Stimulated activated CD8-positive, alpha-beta memory T cell treated with anti-CD3 and anti-CD28 coated beads, Interleukin-7, amount 100 ng/mL, for 1 hour (primary cell): ENCODE measurements at regions not wholly inside any gene's neighbourhood (a gene's known extent, or its start where the extent isn't known, plus 50 kb on each side); places are given as distances from the start of the nearest gene placed in this dataset.
"Not testable (repeated sequence)": the region's sequence is repeated elsewhere in the genome, so short reads cannot be mapped to it uniquely, and the experiment has no call there.

Source experiments
- DNase-seq, 2 donors: peaks; one replicate each; pipeline ENCODE4 v3.0.0-alpha.2; 2020; ENCODE audit warnings: low read depth in 2 of 2

DNA sequence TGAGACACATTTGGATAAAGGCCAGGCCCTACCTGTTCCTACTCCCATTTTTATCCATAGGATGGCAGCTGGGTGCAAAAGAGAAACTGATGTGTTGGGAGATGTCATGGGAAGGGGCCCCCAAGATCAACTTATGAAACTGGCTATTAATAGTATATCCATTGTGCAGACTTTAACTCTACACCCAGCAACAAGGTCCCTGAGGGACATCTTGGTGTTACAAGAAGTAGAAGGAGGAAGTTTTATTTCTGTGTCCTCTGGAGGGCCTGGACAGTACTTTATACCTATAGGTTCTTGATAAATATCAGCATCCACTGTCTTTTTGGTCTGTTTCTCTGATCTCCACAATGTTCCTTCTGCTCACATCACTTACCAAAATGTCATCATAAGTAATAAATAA is 84.6 kb downstream of the BTG1 start:
- DNase-seq, result no peak

DNA sequence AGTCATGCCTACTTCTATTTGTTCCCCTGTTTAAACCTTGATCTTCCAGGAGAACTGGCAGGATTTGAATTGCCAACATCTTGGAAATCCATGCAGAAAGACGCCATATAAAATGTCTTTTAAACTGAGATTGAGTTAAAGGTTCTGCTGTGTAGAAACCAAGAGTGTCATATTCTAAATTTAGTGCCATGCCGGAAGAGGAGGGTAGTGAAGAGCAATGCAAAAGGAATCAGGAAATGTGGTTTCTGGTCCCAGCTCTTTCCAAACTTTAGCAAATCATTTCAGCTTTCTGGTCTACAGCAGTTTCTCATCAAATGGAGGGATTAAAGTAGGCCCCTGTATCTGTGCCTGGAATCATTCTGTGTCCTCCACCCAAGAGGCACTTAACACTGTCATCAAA is 85.7 kb downstream of the BTG1 start:
- no peak for DNase-seq

- no peak for DNase-seq
These were observed 87.0 kb downstream of the BTG1 start for GRCh38 chr12:92058664-92059063.

DNA sequence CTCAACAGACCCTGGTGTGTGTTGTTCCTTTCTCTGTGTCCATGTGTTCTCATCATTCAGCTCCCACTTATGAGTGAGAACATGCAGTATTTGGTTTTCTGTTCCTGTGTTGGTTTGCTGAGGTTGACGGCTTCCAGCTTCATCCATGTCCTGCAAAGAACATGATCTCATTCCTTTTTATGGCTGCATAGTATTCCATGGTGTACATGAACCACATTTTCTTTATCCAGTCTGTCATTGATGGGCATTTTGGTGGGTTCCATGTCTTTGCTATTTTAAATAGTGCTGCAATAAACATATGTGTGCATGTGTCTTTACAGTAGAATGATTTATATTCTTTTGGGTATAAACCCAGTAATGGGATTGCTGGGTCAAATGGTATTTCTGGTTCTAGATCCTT is 88.9 kb downstream of the BTG1 start:
- DNase-seq, result not testable (repeated sequence)

GRCh38 chr12:92056290-92056689 is 89.4 kb downstream of the BTG1 start:
- no peak for DNase-seq

DNA sequence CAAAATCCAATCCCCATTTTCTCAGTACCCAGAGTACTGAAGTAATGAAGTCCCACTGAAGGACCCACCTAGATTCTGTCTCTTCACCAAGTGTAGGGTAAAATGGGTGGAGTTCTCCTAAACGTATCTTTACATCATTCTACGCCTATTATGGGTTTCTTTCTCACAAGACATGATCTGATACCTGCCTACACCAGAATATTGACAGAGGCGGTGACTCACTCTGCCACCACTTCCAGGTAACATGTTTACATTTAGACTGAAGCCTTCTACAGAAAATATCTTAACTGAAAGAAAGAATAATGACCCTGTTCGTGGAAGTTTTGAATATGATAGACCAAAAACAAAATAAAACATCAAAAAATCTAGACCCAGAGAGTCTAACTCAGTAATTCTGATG is 89.8 kb downstream of the BTG1 start:
- peak; percentile 8 to 32 for DNase-seq

- no peak for DNase-seq
These were observed 94.2 kb downstream of the BTG1 start for GRCh38 chr12:92051441-92051840.

GRCh38 chr12:92049403-92049802 is 96.2 kb downstream of the BTG1 start:
- DNase-seq, result no peak

DNA sequence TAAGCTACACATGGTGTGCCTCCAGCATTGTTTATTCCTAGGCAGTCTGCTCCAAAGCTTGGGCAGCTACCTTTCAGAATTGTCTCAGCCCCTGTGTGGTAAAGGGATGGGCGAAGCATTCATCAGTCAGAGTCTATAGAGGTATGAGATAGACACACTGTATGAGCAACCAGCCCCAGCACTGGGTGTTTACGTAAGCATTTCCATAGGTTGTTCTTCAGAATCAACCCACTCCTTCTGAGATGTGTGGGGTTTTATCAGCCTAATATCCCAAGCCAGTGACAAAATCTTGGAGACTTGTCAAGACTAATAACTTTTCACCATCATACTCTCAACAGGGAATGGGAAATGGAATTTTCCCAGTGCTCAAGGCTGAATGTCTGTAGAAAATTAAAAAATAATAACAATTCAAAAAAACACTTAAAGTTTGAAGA is 98.2 kb downstream of the BTG1 start:
- DNase-seq, result no peak

GRCh38 chr12:92046557-92047392 is 98.9 kb downstream of the BTG1 start:
- no peak for DNase-seq

GRCh38 chr12:92045852-92046251 is 99.8 kb downstream of the BTG1 start:
- DNase-seq, result no peak

DNA sequence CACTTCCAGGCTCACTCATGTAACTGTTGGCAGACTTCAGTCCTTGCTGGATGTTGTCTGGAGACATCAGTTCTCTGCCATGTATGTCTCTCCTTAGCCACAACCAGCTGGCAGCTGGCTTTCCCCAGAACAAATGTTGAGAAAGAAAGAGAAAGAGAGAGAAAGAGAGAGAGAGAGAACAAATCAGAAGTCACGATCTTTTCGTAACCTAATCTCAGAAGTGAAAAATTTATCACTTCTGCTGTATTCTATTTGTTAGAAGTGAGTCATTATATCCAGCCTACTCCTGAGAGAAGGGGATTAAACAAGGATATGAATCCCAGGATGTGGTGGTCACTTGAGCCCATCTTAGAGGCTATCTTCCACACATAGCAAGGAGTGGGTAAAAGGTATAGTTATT is 101.2 kb downstream of the BTG1 start:
- no peak for DNase-seq

DNA sequence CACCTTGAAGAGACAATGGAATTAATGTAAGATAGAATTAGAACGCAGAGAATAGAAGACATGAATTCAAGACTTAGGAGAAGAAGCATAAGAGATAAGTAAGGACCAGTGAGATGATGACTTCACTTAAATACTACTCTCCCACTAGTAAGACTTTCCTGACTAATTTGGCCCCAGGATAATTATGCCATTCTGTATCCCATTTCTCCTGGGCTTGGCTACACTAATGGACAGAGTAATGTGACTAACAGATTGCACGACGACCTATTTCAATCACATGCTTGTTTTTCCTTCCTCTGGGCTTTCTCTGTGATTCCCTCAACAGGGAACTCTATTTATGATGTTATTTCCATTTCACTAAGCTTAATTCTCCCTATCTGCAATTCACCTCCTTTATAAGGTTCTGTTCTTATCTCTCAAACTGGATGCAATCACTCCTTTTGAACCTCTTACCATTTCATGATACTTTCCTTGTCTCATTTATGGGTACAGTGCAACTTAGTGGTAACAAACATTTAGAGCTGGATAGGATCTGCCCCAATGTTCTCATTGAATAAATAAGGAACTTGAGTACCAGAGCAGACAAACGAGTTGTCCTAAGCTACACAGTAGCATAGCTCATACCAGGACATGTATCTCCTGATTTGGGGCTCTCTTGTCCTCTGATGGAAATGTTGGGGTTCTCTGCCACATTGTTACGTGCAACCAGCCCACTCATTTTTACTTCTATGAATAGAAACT is 102.7 kb downstream of the BTG1 start:
- DNase-seq, result no peak

DNA sequence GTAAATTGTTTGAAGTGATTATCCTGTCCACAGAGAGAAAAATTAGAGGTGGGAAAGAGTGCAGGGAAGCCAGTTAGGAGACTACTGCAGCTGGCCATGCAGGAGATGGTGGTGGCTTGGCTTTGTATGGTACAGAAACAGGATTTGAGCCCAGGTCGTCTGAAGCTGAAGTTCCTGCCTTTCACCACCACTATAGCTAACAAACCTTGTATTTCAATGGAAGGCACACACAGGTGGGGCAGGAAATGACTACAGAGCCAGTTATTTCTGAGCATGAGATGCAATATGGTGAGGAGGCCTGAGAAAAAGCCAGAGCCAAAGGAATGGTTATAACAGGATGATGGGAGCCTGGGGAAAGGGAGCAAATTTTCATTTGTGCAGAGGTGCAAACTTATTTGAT is 103.9 kb downstream of the BTG1 start:
- DNase-seq, result no peak

- DNase-seq, result no peak
These were observed 106.6 kb downstream of the BTG1 start for GRCh38 chr12:92039046-92039445.

DNA sequence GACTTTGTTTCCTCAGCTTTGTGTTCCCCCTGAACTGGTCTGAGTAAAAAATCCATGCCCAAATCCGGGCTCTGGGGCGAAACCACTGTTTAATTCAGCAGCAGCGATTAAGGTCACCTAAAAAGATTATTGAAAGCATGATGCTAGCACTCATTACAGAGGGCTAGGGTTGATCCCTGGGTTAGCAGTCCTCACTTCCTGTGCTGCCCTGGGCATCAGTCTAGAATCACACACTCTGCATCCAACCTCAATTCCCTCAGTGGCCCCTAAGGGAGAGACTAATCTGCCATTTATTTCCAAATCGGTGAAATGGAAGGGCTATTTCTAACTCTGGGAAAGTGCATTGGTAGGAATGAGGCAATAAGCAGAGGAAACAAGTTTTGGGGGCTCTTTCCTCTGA is 107.2 kb downstream of the BTG1 start:
- DNase-seq, result no peak

GRCh38 chr12:92036771-92037453 is 108.7 kb downstream of the BTG1 start:
- no peak for DNase-seq

DNA sequence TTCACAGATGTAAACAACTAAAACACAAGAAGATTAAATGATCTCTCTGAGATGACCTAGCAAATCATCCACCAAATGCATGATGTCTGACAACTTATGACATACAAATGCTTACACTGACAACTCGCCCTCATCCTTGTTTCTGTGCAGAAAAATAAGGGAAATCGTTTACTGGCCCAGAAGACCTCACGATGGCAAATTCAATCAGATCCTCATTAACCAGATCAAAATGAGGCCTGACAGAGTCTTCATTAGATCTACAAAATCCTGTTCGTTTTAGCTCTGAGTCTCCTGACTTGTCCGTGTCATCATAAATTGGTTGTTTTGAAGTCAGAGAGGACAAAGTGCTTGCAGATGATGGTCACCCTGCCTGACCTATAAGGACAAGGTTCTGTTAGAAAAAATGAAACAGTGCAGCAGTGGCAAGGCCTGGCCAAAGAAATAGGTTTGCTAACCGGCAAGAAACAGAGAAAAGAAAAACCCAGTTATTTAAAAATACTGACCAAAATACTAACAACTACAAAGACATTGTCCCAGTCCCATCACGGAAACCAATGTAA is 109.5 kb downstream of the BTG1 start:
- no peak for DNase-seq

DNA sequence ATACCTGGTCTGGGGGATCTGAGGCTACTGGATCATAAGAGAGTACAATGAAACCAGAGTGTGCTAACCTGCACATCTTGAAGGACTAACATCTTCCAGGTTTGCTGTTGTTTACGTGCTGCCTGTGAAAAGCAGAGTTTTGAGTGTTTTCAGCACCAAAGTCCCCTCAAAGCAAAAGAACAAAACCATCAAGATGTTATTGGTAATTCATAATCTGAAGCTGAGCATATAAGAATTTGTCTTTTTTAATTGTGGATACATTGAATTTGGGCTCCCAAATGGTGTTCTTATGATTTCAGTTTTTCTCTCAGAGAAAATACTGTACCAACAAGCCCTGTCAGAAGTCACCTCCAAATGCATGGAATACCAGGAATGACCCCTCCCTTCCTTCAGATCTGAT is 110.2 kb downstream of the BTG1 start:
- no peak for DNase-seq

DNA sequence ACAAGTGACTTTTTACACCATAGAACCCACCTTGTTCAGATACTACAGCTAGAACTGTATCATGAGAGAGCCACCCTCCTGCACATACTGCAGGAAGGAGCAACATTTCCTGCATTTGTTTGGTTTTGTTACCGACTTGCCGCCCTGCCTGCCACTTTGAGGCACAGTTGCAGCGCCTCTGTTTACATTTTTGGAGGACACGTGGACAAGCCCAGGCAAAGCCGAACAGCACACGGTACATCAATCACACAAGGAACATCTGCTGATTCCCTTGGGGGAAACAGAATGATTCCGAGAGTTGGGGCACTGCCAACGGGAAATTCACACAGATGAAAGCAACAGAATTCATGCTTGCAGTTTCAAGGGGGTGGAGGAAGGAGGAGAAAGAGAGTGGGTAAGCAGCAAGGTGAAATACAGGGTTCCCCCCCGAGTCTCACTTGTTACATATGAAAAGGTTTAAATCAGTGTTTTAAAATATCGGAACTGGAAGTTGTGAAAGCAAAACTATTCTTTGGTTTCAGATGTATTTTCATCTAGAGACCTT is 110.7 kb downstream of the BTG1 start:
- peak in 1 of 2 donors; percentile 7 for DNase-seq

GRCh38 chr12:92034083-92034482 is 111.6 kb downstream of the BTG1 start:
- DNase-seq, result no peak

GRCh38 chr12:92032965-92033364 is 112.7 kb downstream of the BTG1 start:
- DNase-seq, result no peak
